OCI-LY1 (cell line): ENCODE measurements at regions not wholly inside any gene's neighbourhood (a gene's known extent, or its start where the extent isn't known, plus 50 kb on each side); places are given as distances from the start of the nearest gene placed in this dataset.

Experiments
- H2AFZ ChIP-seq: fragments of 200-600 bp; sonication (generic), shearing (Covaris generic); 2 replicates; pipeline ENCODE4 v1.6.0; 2014; ENCODE audit warnings: antibody characterized with exemption, mild to moderate bottlenecking, low read length
- H3F3A ChIP-seq: fragments of 200-600 bp; sonication (generic), shearing (Covaris generic); 2 replicates; pipeline ENCODE4 v1.6.0; 2014; ENCODE audit warnings: mild to moderate bottlenecking, antibody characterized with exemption, low read length, moderate library complexity; ENCODE audit not compliant: insufficient read depth
- H3K27ac ChIP-seq: fragments of 200-600 bp; sonication (generic); 2 replicates; pipeline ENCODE4 v1.5.1; 2014; ENCODE audit warnings: low read length, mixed run types, mild to moderate bottlenecking, low read depth; ENCODE audit not compliant: poor library complexity, severe bottlenecking
- H3K27me3 ChIP-seq: fragments of 200-600 bp; sonication (generic); 2 replicates; pipeline ENCODE4 v1.6.0; 2014; ENCODE audit warnings: antibody characterized with exemption, mild to moderate bottlenecking, low read length, moderate library complexity; ENCODE audit not compliant: insufficient read depth
- H3K36me3 ChIP-seq: fragments of 200-600 bp; sonication (generic); 2 replicates; pipeline ENCODE4 v1.6.1; 2014; ENCODE audit warnings: mild to moderate bottlenecking, antibody characterized with exemption, low read length, moderate library complexity, mixed read lengths; ENCODE audit not compliant: insufficient read depth
- H3K4me1 ChIP-seq: fragments of 200-600 bp; sonication (generic); 2 replicates; pipeline ENCODE4 v1.5.1; 2014; ENCODE audit warnings: mild to moderate bottlenecking, low read length, moderate library complexity; ENCODE audit not compliant: insufficient read depth, severe bottlenecking
- H3K4me2 ChIP-seq: fragments of 200-600 bp; sonication (generic), shearing (Covaris generic); 2 replicates; pipeline ENCODE4 v1.6.1; 2014; ENCODE audit warnings: low read length
- H3K4me3 ChIP-seq: fragments of 200-600 bp; sonication (generic); 2 replicates; pipeline ENCODE4 v1.5.1; 2014; ENCODE audit warnings: low read length, low read depth, mild to moderate bottlenecking, mixed read lengths; ENCODE audit not compliant: poor library complexity, severe bottlenecking
- H3K79me2 ChIP-seq: fragments of 200-600 bp; shearing (Covaris generic); 2 replicates; pipeline ENCODE4 v1.6.1; 2016; ENCODE audit warnings: mixed run types, low read length, mixed read lengths; ENCODE audit not compliant: insufficient read depth
- H3K9ac ChIP-seq: fragments of 200-600 bp; sonication (generic), shearing (Covaris generic); 2 replicates; pipeline ENCODE4 v1.6.1; 2014; ENCODE audit warnings: mild to moderate bottlenecking, low read length, mixed read lengths
- H3K9me2 ChIP-seq: fragments of 200-600 bp; sonication (generic), shearing (Covaris generic); 2 replicates; pipeline ENCODE4 v1.6.1; 2014; ENCODE audit warnings: low read depth, mild to moderate bottlenecking, low read length, mixed read lengths
- H3K9me3 ChIP-seq: fragments of 200-600 bp; shearing (Covaris generic); 2 replicates; pipeline ENCODE4 v1.6.1; 2014; ENCODE audit warnings: low read length, mixed read lengths
- H4K20me1 ChIP-seq: fragments of 200-600 bp; sonication (generic), shearing (Covaris generic); 2 replicates; pipeline ENCODE4 v1.6.0; 2016; ENCODE audit warnings: mild to moderate bottlenecking, low read length; ENCODE audit not compliant: insufficient read depth
- CTCF ChIP-seq: fragments of 200-600 bp; sonication (generic), shearing (Covaris generic); IDR thresholded peaks from 2 replicates; pipeline ENCODE4 v1.5.1; 2017; ENCODE audit warnings: mild to moderate bottlenecking, antibody characterized with exemption, low read length, moderate library complexity, mixed read lengths
- EZH2 ChIP-seq: fragments of 200-600 bp; sonication (generic), shearing (Covaris generic); IDR thresholded peaks from 2 replicates; pipeline ENCODE4 v1.8.0; 2017; ENCODE audit warnings: borderline replicate concordance, mixed run types, mild to moderate bottlenecking, antibody characterized with exemption, low read length, moderate library complexity, mixed read lengths

- TF ChIP-seq EZH2 (no peak), CTCF (no peak)
- Histone ChIP-seq H3K27me3 (no peaks in the 10 kb centered on the region), H3K27ac (no peak overlapping the region), H2AFZ (no peak overlapping the region), H3F3A (no peaks in the 10 kb centered on the region), H3K9me2 (no peaks in the 10 kb centered on the region), H3K79me2 (no peaks in the 10 kb centered on the region), H3K4me3 (no peak overlapping the region), H3K4me2 (no peak overlapping the region), H3K36me3 (no peaks in the 10 kb centered on the region), H3K9ac (no peak overlapping the region), H3K4me1 (no peaks in the 10 kb centered on the region), H3K9me3 (no peaks in the 10 kb centered on the region), H4K20me1 (no peaks in the 10 kb centered on the region)
Observed at GRCh38 chr2:57876313-57876712, 170.3 kb upstream of the VRK2 start.

GRCh38 chr2:57877811-57878170 lies 168.8 kb upstream of the VRK2 start:
- H3K79me2 ChIP-seq, result no peaks in the 10 kb centered on the region
- H3K9me3 ChIP-seq, result no peaks in the 10 kb centered on the region
- no peaks in the 10 kb centered on the region for H3K9me2 ChIP-seq
- H3K27ac ChIP-seq, result no peak overlapping the region
- H3K4me2 ChIP-seq, result no peak overlapping the region
- TF ChIP-seq CTCF, result no peak
- no peak for TF ChIP-seq EZH2
- no peak overlapping the region for H3K9ac ChIP-seq
- H2AFZ ChIP-seq, result no peak overlapping the region
- H4K20me1 ChIP-seq, result no peaks in the 10 kb centered on the region
- no peak overlapping the region for H3K4me3 ChIP-seq
- no peaks in the 10 kb centered on the region for H3K4me1 ChIP-seq
- H3K27me3 ChIP-seq, result no peaks in the 10 kb centered on the region
- no peaks in the 10 kb centered on the region for H3F3A ChIP-seq
- H3K36me3 ChIP-seq, result no peaks in the 10 kb centered on the region

- no peaks in the 10 kb centered on the region for H3K9me3 ChIP-seq
- H3K9ac ChIP-seq, result no peak overlapping the region
- no peaks in the 10 kb centered on the region for H4K20me1 ChIP-seq
- H3K4me3 ChIP-seq, result no peak overlapping the region
- no peaks in the 10 kb centered on the region for H3K27me3 ChIP-seq
- TF ChIP-seq CTCF, result no peak
- TF ChIP-seq EZH2, result no peak
- H3K36me3 ChIP-seq, result no peaks in the 10 kb centered on the region
- no peaks in the 10 kb centered on the region for H3K9me2 ChIP-seq
- no peak overlapping the region for H2AFZ ChIP-seq
- H3K4me1 ChIP-seq, result no peaks in the 10 kb centered on the region
- no peak overlapping the region for H3K27ac ChIP-seq
- H3K4me2 ChIP-seq, result no peak overlapping the region
- H3K79me2 ChIP-seq, result no peaks in the 10 kb centered on the region
- H3F3A ChIP-seq, result no peaks in the 10 kb centered on the region
Observed at GRCh38 chr2:57878171-57878865, 168.3 kb upstream of the VRK2 start.
